Adrenal gland (tissue), 9 donors: ENCODE measurements at regions not wholly inside any gene's neighbourhood (a gene's known extent, or its start where the extent isn't known, plus 50 kb on each side); places are given as distances from the start of the nearest gene placed in this dataset.

Experiments used
- DNase-seq, 7 donors: peaks; one replicate each; pipeline ENCODE4 v3.0.0-alpha.2; 2019 to 2020
- H3K27ac ChIP-seq, 5 donors: fragments of 200-600 bp; sonication (generic) in 4 of 5; 1 replicate in 3 of 5; 2 replicates in 2 of 5; pipeline versions ENCODE4 v1.5.1 to v1.8.0; 2016 to 2020; ENCODE audit warnings: mild to moderate bottlenecking in 1 of 5
- H3K27me3 ChIP-seq: fragments of 200-600 bp; 2 replicates; pipeline ENCODE4 v1.8.0; 2021
- H3K36me3 ChIP-seq, 2 donors: fragments of 200-600 bp; replicated peaks in 1 of 2; 1 replicate in 1 of 2; 2 replicates in 1 of 2; pipeline versions ENCODE4 v1.5.1 to v1.8.0; 2018 to 2022
- H3K4me1 ChIP-seq, 2 donors: fragments of 200-600 bp; replicated peaks in 1 of 2; 1 replicate in 1 of 2; 2 replicates in 1 of 2; pipeline versions ENCODE4 v1.5.1 to v1.8.0; 2018 to 2021
- H3K4me3 ChIP-seq, 4 donors: fragments of 200-600 bp; sonication (generic) in 3 of 4; one replicate each; pipeline ENCODE4 v1.5.1; 2016 to 2018
- H3K9me3 ChIP-seq, 3 donors: fragments of 200-600 bp; sonication (generic) in 1 of 3; replicated peaks in 1 of 3; 1 replicate in 2 of 3; 2 replicates in 1 of 3; pipeline versions ENCODE4 v1.5.1 to v1.8.0; 2016 to 2021
- CTCF ChIP-seq, 6 experiments: fragments of 450-650 bp in 4 of 6; fragments of 200-600 bp in 2 of 6; sonication (generic) in 1 of 6; IDR thresholded peaks; 1 replicate in 5 of 6; 2 replicates in 1 of 6; pipeline versions ENCODE4 v1.5.1 to v1.8.0; 2016 to 2021; ENCODE audit warnings: antibody characterized with exemption in 6 of 6, mild to moderate bottlenecking in 2 of 6, moderate library complexity in 1 of 6
- POLR2A ChIP-seq, 2 donors: fragments of 450-650 bp; IDR thresholded peaks; one replicate each; pipeline ENCODE4 v1.6.1; 2017; ENCODE audit warnings: antibody characterized with exemption in 2 of 2, mild to moderate bottlenecking in 2 of 2, moderate library complexity in 1 of 2
- WGBS, 4 donors: extraction: QIAGEN DNeasy Blood & Tissue Kit in 2 of 4; methylation state at CpG; one replicate each; pipeline versions ENCODE4 v1.1.5 to v1.1.7; 2013 to 2017; 5-methylcytosine and 5-hydroxymethylcytosine counted together
- intact Hi-C, 2 donors: fragments of 100-400 bp; cut with DNase I; formaldehyde crosslinking; loops; one replicate each; pipeline versions ENCODE4 v1.14.1 to v1.15.0; 2022 to 2023
- donor health status: healthy with polysubstance abuse.
- donor health status: Bipolar disorder and iron deficiency.
- donor health status: DM: yes; HTN: yes; CAD: no.
- donor health status: DM: no; HTN: no; CAD: no.
- donor health status: DM: no; HTN: no; CAD: no.

- TF ChIP-seq POLR2A (IDR thresholded peaks at IDR 0.05) = no peak
- TF ChIP-seq CTCF (IDR thresholded peaks at IDR 0.05) = no peak
- Histone ChIP-seq H3K27ac (no peak overlapping the region), H3K4me3 (no peak overlapping the region), H3K9me3 (no peaks in the 10 kb centered on the region), H3K4me1 (no peaks in the 10 kb centered on the region), H3K27me3 (no peaks in the 10 kb centered on the region), H3K36me3 (no peaks in the 10 kb centered on the region)
- intact Hi-C loops = no loop called here
- DNase-seq = no peak
- WGBS, 4 donors = 70 to 100% (median 94%) methylated on average over 1 of the region's 1 CpG
Observed at GRCh38 chr10:3430501-3430900, 257.9 kb upstream of the PITRM1 start.

- no peaks in the 10 kb centered on the region for H3K9me3 ChIP-seq
- WGBS, 4 donors = 44 to 59% (median 52%) methylated on average over 7 of the region's 7 CpGs
- no peaks in the 10 kb centered on the region for H3K36me3 ChIP-seq
- H3K4me3 ChIP-seq = no peak overlapping the region
- no peaks in the 10 kb centered on the region for H3K4me1 ChIP-seq
- DNase-seq = no peak
- H3K27me3 ChIP-seq = no peaks in the 10 kb centered on the region
- H3K27ac ChIP-seq = no peak overlapping the region
- intact Hi-C loops = no loop called here
- no peak for TF ChIP-seq POLR2A (IDR thresholded peaks at IDR 0.05)
- no peak for TF ChIP-seq CTCF (IDR thresholded peaks at IDR 0.05)
Observed at GRCh38 chr10:3429676-3430075, 257.1 kb upstream of the PITRM1 start.

- Histone ChIP-seq H3K36me3 (no peaks in the 10 kb centered on the region), H3K9me3 (no peaks in the 10 kb centered on the region), H3K4me3 (no peak overlapping the region), H3K4me1 (no peaks in the 10 kb centered on the region), H3K27me3 (no peaks in the 10 kb centered on the region), H3K27ac (no peak overlapping the region)
- whole genome bisulfite sequencing, 4 donors = 84 to 93% (median 88%) methylated on average over 3 of the region's 3 CpGs
- intact Hi-C loops = no loop called here
- TF ChIP-seq POLR2A (IDR thresholded peaks at IDR 0.05) (no peak), CTCF (IDR thresholded peaks at IDR 0.05) (no peak)
- DNase-seq = no peak
Observed at GRCh38 chr10:3428826-3429225, 256.2 kb upstream of the PITRM1 start.

GRCh38 chr10:3427950-3428354, 255.4 kb upstream of the PITRM1 start:
- Histone ChIP-seq H3K27me3 (no peaks in the 10 kb centered on the region), H3K36me3 (no peaks in the 10 kb centered on the region), H3K4me3 (no peak overlapping the region), H3K4me1 (no peaks in the 10 kb centered on the region), H3K9me3 (no peaks in the 10 kb centered on the region), H3K27ac (no peak overlapping the region)
- 82 to 91% (median 88%) methylated on average over 7 of the region's 7 CpGs for WGBS, 4 donors
- DNase-seq = no peak
- intact Hi-C loops = no loop called here
- TF ChIP-seq CTCF (IDR thresholded peaks at IDR 0.05) = no peak
- TF ChIP-seq POLR2A (IDR thresholded peaks at IDR 0.05) = no peak
